Limb (tissue), 2 donors: ENCODE measurements at regions not wholly inside any gene's neighbourhood (a gene's known extent, or its start where the extent isn't known, plus 50 kb on each side); places are given as distances from the start of the nearest gene placed in this dataset.
"Not testable (repeated sequence)": the region's sequence is repeated elsewhere in the genome, so short reads cannot be mapped to it uniquely, and the experiment has no call there.

Experiments used
- DNase-seq, 2 donors: peaks; one replicate each; pipeline ENCODE4 v3.0.0-alpha.2; 2016; ENCODE audit errors: extremely low spot score in 2 of 2

DNA sequence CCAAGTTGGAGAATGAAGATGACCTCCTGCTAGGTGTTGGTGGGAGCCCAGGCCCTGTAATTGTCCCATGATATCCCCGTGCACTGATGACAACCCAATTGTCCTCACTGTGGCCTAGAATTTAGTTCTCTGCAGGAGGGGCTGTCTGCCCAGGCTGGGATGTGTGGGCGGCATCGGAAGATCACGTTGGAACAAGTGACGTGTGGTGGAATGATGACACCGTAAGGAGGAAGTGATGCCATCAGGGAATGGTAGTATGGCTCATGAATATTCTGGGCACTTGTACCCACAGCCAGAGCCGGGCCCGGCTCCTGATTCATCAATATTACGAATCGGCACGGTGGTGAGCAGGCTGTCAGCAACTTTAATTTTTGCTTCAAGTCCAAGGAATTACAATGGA lies 111.6 kb downstream of the MIAT start:
- DNase-seq, result no peak

DNA sequence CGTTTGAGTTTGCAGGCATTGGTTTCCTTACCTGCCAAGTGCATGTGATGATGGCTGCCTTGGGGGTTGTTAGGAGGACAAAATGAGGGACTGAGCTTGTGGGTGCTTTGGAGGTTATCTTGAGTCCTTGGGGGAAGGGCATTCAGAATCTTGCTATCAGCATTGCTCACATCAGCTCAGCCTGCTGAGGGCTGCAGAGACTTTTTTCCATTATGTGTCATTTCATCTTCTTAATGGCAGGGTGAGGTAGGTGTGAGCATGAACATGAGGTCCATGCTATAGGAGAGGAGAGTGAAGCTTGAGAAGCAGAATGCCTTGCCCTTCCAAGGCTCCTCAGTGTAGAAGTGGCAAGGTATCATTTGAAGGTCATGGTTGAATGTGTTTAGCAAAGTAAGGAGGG lies 112.3 kb downstream of the MIAT start:
- DNase-seq, result no peak

DNA sequence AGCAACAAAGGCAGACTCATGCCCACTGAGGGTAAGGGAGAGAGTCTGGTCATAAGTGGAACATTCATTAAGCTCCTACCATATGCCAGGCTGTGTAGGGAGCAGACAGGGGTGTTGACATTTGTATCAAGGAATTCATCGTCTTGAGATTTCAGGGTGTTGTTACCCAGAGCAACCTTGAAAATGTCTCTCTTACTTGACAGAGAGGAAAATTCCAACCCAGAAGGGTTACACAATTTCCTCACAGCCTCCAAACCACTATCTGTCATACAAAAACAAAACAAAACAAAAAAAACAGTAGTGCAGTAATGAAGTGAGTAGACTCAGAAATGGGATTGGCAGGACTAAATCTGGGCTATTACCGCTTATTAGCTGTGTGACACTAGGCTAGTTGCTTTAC lies 113.2 kb downstream of the MIAT start:
- DNase-seq, result no peak

DNA sequence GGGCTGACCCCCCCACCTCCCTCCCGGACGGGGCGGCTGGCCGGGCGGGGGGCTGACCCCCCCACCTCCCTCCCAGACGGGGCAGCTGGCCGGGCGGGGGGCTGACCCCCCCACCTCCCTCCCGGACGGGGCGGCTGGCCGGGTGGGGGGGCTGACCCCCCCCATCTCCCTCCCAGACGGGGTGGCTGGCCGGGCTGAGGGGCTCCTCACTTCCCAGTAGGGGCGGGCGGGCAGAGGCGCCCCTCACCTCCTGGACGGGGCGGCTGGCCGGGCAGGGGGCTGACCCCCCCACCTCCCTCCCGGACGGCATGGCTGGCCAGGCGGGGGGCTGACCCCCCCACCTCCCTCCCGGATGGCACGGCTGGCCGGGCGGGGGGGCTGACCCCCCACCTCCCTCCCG lies 115.7 kb downstream of the MIAT start:
- DNase-seq, result not testable (repeated sequence)

DNA sequence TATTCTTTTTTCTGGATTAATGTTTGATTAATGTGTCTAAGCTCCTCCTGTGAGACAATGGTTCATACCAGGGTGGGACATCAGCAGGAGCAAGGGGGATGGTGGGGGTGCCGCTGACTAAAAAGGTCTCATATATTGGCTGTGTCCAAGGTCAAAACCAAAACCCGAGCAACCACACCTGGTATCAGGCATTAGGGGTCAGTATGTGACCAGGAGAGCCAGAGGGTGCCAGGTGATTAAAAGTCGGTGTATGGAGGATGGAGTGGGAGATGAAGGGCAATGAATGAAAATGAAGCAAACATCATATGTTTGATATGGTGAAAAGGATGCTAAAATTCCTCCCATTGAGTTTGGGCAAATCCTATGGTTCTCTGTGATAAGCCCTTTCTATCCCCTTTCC lies 118.0 kb downstream of the MIAT start:
- DNase-seq, result no peak

DNA sequence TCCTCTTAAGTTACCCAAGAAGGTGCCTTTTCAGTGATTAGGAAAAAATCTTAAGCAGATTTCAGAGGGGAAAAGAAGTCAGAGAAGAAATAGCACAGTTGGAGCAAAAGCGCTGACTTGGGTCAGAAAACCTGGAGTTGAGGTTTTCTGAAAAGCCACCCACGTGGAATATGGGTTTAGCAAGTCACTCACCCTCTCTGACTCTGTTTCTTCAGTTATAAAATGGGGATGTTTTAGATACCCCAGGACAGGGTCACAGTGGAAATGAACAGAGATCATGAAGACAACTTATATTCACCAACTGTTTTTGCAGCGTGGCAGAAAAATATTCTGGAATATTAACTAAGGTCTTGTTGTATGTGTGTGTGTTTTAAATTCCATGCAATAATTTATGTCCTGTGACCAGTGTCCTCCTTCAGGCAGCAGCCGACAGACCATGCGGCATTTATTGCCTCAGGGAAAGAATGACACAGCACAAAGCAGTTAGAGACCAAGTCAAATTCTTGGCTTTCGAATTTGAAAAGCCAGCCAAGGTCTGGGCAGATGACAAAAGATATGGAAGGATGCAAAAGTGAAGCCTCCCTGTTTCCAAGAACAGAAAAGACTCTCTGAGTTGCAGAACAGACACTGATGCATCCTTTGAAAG lies 119.9 kb downstream of the MIAT start:
- DNase-seq, result no peak

DNA sequence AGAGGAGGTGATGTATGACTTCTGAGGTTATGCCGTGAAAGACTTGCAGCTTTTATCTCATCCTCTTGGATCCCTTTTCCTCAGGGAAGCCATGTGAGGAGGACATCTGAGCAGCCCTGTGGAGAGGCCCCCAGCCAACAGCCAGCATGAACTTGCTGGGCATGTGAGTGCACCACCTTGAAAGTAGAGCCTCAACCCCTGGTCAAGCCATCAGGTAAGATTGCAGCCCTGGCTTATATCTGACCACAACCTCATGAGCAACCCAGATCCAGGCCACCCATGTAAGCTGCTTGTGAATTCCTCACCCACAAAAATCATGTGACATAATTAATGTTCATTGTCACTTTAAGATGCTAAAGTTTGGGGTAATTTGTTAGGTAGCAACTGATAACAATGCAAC lies 121.0 kb downstream of the MIAT start:
- no peak for DNase-seq

- DNase-seq, result no peak
Observed at GRCh38 chr22:26779108-26779507, 121.7 kb downstream of the MIAT start.

- DNase-seq, result no peak
Observed at GRCh38 chr22:26779929-26780328, 122.5 kb downstream of the MIAT start.

DNA sequence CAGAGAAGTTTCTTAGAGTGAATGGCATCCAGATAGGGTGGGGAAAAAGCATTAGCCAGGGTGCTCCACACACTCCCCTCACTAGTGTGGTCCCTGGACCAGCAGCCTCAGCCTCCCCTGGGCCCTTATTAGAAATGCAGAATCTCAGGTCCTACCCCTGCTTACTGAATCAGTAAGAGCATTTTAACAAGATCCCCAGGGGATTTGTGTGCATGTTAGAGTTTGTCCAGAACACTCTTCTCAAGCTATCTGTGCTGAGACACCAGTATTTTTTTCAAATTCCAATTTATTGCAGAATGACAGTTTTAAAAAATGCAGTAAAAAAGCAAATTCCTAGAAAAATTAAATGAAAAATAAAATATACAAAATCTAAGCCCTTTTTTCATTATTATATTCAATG lies 123.1 kb downstream of the MIAT start:
- DNase-seq, result no peak

DNA sequence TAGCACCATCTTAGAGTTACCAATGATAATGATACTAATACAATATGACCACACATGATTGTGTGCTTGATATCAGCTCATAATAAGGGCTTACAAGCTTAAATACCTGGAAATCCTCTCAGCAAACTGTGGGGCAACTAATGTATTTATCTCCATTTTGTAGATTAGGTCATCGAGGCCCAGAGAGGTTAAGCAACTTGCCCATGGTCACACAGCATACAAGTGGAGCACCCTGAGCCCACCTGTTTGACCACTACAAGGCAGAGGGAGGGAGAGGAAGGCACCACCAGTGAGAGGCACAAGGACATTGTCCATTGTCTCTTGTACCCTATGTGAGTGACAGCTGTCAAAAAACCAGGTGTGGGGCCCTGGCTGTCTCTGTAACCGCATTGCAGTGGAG lies 123.7 kb downstream of the MIAT start:
- DNase-seq, result no peak

DNA sequence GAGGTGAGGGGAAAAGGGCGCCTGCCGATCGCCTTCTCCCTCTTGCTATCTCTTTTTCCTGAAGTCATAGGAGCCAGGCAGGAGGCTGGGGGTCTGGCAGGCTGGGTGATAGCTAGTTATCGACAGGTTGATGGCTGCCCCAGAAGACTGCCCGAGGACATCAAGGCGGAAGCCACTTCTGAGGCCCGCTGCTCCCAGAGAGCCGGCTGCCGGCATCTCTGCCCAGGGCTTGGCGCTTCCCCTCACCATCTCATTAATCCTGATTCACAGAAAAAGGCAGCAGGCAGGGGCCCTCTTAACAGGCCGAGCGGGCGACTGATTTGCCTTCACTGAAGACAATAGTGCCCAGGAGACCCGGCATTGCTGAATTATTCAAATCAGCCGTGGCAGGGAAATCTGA lies 124.2 kb downstream of the MIAT start:
- DNase-seq, result no peak

- no peak for DNase-seq
Observed at GRCh38 chr22:26783885-26784284, 126.5 kb downstream of the MIAT start.

DNA sequence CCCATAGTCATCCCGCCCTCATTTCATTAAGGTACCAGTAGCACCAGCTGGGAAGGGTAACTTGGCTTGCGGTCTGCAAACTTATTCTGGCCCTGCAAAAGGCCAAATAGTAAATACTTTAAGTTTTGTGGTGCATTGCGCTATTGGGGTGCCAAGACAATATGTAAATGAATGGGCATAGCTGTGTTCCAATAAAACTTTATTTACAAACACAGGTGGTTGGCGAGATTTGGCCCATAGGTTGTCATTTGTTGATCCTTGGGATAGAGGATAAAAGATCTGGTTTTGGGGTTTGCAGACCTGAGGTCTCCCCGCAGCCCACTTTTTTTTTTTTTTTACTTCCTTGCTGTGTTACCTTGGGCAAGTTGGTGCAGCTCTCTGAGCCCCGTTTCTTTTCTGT lies 127.4 kb downstream of the MIAT start:
- no peak for DNase-seq

DNA sequence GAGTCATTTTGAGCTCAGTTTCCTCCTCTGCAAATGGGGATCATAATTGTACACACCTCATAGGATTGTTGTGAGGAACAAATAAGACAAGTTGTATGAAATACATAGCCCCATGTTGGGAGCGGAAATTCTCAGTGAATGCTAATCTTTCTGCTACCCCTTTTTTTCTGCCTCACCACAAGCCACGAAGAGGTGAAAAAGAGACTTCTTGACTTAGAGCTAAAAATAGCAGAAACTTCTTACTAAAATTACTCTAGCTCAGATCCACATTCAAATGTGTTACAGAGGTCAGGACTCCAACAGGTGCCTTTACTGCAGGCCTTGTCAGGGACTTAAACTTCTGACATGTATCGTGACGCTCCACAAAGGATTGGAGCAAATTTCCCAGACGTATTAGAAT lies 128.5 kb downstream of the MIAT start:
- DNase-seq, result no peak

- DNase-seq, result no peak
Observed at GRCh38 chr22:26786398-26786797, 129.0 kb downstream of the MIAT start.

DNA sequence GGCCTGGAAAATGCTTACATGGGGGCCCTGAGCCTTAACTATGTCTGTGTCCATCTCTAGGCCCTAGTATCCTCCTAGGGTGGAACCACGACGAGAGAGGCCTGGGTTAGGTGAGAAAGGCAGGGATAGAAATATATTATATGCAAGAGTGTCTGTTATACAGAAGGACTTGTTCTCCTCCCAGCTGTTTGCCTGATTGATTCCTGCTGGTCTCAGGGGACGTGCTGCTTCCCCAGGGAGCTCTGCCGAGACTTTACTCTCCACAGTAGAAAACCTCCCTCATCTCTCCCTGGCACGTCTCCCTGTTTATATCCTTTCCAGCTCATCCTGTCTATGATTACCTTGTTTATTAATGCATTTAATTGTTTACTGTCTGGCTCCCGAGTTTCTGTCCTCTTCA lies 132.6 kb downstream of the MIAT start:
- no peak for DNase-seq

DNA sequence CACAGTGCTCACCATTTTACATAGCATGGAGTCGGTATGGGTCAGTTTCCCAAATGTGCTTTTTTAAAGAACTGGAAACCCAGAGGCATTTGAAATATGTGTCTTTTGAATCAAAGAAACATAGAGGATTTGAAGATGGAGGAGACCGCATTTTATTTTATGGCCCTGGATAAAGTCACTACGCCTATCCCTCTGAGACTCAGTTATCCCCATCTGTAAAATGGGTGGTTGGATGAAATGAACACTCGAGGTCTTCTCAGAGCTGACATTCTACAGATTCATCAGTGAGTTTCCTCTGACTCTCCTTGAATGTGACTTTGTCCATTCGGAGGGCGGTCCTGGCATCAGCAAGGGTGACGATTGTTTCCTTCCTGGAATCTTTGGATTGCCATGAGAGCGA lies 135.1 kb downstream of the MIAT start:
- no peak for DNase-seq

DNA sequence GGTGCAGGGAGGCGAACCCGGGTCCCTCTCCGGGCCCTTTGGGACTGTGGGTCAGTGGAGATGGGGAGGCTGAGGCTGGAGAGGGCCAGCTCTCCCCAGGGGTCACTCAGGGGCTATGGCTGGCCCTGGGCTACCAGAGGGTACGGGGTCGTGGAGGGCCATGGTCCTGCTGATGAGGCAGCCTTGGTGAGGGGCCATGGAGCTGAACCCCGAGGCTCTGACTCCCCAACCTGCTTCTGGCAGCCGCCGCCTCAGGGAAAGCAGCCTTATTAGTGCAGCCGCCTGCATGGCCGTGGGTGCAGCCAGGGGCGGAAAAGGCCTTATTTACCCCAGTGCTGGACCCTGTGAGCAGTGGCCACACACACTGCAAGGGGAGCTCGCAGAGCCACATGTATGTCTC lies 139.4 kb downstream of the MIAT start:
- DNase-seq, result no peak

DNA sequence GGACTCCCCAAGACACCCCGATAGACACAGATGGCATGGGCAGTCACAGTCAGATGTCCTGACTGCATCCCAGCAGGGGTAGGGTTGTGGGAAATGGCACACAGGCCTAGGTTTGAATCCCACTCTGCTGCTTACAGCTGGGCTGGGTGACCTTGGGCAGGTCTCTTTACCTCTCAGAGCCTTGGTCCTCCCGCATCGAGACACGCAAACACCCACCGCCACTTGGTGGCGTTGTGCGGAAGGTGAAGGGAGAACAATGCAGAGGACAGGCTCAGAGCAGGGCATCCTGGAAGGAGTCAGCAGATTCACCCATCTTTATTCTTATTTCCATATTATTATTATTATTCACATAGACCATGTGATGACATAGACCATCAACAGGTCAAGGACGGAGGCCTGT lies 140.5 kb downstream of the MIAT start:
- DNase-seq, result no peak

DNA sequence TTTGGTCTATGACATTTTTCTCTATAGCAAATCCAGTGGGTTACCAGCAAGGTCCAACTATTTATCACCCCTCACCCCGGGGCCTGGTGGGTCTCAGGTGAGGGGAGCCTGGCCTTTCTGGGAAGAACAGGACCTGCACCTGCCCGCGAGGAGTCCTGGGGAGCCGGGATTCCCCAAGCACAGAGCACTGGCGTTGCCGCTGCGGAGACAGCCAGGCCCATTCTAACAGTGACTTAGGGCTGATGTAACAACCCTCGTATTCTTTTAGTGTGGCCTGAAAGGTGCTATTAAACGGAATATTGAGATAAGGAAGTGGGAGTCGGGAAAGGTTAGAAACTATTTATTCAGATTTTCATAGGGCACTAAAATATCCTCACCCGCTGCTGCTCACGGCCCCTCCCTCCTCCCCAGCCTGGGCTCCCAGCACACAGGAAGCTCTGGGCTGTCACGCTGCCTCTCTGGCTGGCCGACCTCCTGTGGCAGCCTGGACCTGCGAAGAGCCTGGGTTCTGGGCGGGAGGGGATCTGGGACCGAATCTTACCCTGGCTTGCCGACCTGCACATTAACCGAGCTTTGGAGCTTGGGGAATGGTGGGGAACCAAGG lies 141.2 kb downstream of the MIAT start:
- no peak for DNase-seq

DNA sequence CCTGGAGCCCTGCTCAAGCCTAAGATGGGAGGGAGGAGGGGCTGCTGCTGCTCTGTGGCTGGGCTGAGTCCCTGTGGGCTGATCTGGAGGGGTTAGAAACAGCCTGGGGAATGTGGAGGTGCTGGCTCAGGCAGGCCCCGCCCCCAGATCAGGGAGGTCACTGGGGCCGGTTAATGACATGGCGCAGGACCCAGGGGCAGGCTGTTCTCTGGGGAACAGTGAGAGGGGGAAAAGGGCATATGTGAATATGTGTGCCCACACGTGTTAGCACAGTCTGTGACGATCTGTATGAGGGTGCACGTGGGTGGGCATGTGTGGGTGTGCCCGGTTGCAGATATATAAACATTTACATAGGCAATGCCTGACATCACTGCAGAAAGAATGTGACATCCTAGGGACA lies 143.5 kb downstream of the MIAT start:
- no peak for DNase-seq

DNA sequence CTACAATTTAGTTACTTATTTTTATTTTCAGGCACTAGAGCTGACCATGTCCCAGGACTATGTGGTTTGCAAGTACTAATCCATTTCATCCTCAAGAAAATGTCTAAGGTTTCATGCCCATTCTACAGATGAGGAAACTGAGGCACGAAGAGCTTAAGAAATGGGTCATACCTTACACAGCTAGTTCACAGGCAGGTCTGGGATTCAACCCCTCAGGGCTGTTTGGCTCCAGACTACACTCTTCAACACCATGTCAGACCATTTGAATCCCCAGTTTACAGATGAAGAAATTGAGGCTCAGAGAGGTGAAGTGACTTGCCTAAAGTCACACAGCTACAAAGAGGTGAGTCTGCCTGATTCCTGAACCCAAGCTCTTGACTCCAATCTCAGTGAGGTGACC lies 144.1 kb downstream of the MIAT start:
- no peak for DNase-seq

DNA sequence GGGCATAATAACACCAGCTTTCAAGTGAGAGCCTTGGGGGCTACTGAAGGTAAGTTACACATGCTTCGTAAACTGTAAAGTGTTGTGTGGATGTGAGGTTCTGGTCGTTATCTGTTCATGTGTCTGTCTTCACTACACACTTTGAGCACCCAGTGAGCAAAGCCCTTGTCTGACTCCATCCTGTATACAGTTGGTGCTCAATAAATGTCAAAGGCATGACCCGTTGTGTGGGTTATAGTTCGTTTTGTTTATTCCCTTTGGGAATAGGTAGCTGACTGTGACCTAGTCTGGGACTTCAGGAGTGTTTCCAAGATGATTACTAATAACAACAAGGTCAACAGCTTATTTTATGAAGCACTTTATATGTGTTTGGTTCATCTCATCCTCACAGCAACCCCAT lies 146.9 kb downstream of the MIAT start:
- DNase-seq, result no peak
